HL-60 (cell line): ENCODE measurements at regions not wholly inside any gene's neighbourhood (a gene's known extent, or its start where the extent isn't known, plus 50 kb on each side); places are given as distances from the start of the nearest gene placed in this dataset.

Source experiments
- POLR2AphosphoS5 ChIP-seq: IDR thresholded peaks from 2 replicates; pipeline ENCODE4 v1.6.1; 2012; ENCODE audit warnings: low read depth
- TF ChIP-seq, protein P1 (sequence below): IDR thresholded peaks from one replicate; pipeline ENCODE4 v1.5.1; 2011; ENCODE audit warnings: low read length, control low read depth, inconsistent platforms; ENCODE audit not compliant: insufficient read depth

DNA sequence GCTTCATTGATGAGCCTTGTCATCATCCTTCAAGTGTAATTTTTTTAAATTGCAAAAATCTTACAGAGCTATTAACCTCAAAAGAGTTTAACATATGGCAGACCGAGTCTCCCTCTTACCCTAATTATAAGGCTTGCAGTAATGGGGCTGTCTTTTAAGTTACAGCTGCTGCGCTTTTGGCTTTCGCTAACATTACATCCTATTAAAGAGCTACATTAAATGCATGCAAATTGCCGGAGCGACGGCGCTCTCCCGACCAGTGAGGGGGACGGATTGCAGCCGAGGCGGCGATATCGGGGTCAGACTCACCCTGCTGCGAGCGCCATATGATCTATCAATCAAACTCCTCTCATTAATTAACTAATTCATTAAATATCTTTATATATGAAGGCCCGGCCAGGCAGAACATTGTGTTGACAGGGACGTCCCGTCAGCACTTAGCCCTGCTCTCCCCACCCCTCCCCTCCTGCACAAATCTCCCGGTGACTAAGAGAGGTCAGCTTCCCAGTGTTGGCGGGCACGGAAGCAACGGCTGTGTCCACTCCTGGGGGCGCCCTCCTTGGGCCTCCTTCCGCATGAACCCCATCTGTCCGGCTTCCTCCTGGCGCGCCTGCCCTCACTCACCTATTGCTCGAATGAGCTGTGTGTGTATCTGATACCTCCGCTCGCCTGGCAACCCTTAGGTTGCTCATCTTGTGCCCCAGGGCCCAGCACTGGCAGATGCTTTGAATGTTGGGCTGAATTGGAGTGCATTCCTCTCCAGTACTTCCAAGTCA, 156.0 kb upstream of the CADM1 start:
- TF ChIP-seq, protein P1, sequence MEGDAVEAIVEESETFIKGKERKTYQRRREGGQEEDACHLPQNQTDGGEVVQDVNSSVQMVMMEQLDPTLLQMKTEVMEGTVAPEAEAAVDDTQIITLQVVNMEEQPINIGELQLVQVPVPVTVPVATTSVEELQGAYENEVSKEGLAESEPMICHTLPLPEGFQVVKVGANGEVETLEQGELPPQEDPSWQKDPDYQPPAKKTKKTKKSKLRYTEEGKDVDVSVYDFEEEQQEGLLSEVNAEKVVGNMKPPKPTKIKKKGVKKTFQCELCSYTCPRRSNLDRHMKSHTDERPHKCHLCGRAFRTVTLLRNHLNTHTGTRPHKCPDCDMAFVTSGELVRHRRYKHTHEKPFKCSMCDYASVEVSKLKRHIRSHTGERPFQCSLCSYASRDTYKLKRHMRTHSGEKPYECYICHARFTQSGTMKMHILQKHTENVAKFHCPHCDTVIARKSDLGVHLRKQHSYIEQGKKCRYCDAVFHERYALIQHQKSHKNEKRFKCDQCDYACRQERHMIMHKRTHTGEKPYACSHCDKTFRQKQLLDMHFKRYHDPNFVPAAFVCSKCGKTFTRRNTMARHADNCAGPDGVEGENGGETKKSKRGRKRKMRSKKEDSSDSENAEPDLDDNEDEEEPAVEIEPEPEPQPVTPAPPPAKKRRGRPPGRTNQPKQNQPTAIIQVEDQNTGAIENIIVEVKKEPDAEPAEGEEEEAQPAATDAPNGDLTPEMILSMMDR = no peak
- no peak for TF ChIP-seq POLR2AphosphoS5
